ENCODE measurements at regions not wholly inside any gene's neighbourhood (a gene's known extent, or its start where the extent isn't known, plus 50 kb on each side); places are given as distances from the start of the nearest gene placed in this dataset.

DNA sequence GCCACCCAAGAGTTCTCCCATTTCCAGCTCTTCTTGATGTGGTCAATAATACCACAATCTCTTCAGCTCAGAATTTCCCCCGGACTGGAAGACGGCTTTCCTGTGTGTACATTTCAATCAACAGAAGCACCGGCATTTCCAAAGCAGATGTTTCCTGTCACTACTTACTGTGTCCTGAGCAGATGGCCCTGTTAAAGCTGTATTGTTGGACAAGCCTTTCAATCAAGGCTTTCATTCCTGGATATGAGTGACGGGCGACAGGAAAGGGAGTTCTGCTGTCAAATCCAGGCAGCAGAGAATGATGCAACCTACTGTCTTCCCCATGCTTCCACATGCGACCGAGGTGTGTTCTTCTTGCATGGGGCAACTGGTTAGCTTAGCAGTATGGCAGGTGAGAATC, 76.4 kb upstream of the CCDC60 start:
- no peak for DNase-seq (ENCODE audit: low spot score)
- Histone ChIP-seq H3K4me3 (ENCODE audit: low read depth in 1 of 3, low read length in 3 of 3) (no peak overlapping the region), H3K4me1 (ENCODE audit: control insufficient read depth in 4 of 4, insufficient read depth in 4 of 4, low read length in 3 of 4) (no peaks in the 10 kb centered on the region), H3K9ac (ENCODE audit: low read depth in 1 of 2, low read length in 2 of 2) (no peak overlapping the region), H3K9me3 (ENCODE audit: control insufficient read depth in 4 of 4, low read length in 3 of 4) (peaks cover 0 to 4% (median 1%) of the 10 kb centered on the region in 4 donors), H3K27me3 (ENCODE audit: control insufficient read depth in 4 of 4, insufficient read depth in 4 of 4, low read length in 3 of 4) (no peaks in the 10 kb centered on the region), H3K36me3 (ENCODE audit: control insufficient read depth in 4 of 4, insufficient read depth in 3 of 4, low read depth in 1 of 4, low read length in 3 of 4) (no peaks in the 10 kb centered on the region), H3K27ac (ENCODE audit: low read depth in 1 of 2, low read length in 2 of 2) (no peak overlapping the region)
- 49% methylated on average over 7 of the region's 7 CpGs for WGBS
- TF ChIP-seq, protein P1, sequence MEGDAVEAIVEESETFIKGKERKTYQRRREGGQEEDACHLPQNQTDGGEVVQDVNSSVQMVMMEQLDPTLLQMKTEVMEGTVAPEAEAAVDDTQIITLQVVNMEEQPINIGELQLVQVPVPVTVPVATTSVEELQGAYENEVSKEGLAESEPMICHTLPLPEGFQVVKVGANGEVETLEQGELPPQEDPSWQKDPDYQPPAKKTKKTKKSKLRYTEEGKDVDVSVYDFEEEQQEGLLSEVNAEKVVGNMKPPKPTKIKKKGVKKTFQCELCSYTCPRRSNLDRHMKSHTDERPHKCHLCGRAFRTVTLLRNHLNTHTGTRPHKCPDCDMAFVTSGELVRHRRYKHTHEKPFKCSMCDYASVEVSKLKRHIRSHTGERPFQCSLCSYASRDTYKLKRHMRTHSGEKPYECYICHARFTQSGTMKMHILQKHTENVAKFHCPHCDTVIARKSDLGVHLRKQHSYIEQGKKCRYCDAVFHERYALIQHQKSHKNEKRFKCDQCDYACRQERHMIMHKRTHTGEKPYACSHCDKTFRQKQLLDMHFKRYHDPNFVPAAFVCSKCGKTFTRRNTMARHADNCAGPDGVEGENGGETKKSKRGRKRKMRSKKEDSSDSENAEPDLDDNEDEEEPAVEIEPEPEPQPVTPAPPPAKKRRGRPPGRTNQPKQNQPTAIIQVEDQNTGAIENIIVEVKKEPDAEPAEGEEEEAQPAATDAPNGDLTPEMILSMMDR (IDR thresholded peaks at IDR 0.05; ENCODE audit: low read depth, low read length, missing input control): no peak
- TF ChIP-seq SP1 (IDR thresholded peaks at IDR 0.05) (no peak), GABPA (IDR thresholded peaks at IDR 0.05 in 1 of 2, conservative IDR thresholded peaks at IDR 0.05 in 1 of 2) (no peak), HNF4A (conservative IDR thresholded peaks at IDR 0.05) (no peak), JUND (IDR thresholded peaks at IDR 0.05) (no peak), NR2F2 (IDR thresholded peaks at IDR 0.05) (peak; percentile 23)
- TF ChIP-seq, protein P2, sequence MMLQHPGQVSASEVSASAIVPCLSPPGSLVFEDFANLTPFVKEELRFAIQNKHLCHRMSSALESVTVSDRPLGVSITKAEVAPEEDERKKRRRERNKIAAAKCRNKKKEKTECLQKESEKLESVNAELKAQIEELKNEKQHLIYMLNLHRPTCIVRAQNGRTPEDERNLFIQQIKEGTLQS (IDR thresholded peaks at IDR 0.05): no peak

DNA sequence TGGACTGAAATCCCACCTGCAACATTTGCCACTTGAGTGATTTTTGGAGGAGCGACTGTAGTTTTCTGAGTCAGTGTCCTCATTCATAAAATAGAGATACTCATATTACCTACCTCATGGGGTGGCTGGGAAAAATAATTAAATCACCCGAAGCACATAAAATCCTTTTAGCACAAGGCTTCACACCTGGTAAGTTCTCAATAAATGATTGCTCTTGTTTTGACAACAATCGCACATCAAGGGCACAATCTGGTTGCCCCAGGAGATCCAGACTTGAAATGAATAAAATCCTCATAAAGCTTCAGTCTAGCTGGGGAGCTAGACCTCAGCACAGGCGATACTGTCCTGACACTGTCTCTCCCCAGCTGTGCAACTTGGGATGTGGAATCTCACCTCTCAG, 76.0 kb upstream of the CCDC60 start:
- H3K27ac ChIP-seq (ENCODE audit: low read depth in 1 of 2, low read length in 2 of 2): no peak overlapping the region
- DNase-seq (ENCODE audit: low spot score): no peak
- peaks cover 0 to 4% (median 1%) of the 10 kb centered on the region in 4 donors for H3K9me3 ChIP-seq (ENCODE audit: control insufficient read depth in 4 of 4, low read length in 3 of 4)
- no peaks in the 10 kb centered on the region for H3K36me3 ChIP-seq (ENCODE audit: control insufficient read depth in 4 of 4, insufficient read depth in 3 of 4, low read depth in 1 of 4, low read length in 3 of 4)
- no peak overlapping the region for H3K9ac ChIP-seq (ENCODE audit: low read depth in 1 of 2, low read length in 2 of 2)
- 68% methylated on average over 4 of the region's 4 CpGs for WGBS
- no peaks in the 10 kb centered on the region for H3K4me1 ChIP-seq (ENCODE audit: control insufficient read depth in 4 of 4, insufficient read depth in 4 of 4, low read length in 3 of 4)
- TF ChIP-seq, protein P3, sequence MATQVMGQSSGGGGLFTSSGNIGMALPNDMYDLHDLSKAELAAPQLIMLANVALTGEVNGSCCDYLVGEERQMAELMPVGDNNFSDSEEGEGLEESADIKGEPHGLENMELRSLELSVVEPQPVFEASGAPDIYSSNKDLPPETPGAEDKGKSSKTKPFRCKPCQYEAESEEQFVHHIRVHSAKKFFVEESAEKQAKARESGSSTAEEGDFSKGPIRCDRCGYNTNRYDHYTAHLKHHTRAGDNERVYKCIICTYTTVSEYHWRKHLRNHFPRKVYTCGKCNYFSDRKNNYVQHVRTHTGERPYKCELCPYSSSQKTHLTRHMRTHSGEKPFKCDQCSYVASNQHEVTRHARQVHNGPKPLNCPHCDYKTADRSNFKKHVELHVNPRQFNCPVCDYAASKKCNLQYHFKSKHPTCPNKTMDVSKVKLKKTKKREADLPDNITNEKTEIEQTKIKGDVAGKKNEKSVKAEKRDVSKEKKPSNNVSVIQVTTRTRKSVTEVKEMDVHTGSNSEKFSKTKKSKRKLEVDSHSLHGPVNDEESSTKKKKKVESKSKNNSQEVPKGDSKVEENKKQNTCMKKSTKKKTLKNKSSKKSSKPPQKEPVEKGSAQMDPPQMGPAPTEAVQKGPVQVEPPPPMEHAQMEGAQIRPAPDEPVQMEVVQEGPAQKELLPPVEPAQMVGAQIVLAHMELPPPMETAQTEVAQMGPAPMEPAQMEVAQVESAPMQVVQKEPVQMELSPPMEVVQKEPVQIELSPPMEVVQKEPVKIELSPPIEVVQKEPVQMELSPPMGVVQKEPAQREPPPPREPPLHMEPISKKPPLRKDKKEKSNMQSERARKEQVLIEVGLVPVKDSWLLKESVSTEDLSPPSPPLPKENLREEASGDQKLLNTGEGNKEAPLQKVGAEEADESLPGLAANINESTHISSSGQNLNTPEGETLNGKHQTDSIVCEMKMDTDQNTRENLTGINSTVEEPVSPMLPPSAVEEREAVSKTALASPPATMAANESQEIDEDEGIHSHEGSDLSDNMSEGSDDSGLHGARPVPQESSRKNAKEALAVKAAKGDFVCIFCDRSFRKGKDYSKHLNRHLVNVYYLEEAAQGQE (IDR thresholded peaks at IDR 0.05): no peak
- no peaks in the 10 kb centered on the region for H3K27me3 ChIP-seq (ENCODE audit: control insufficient read depth in 4 of 4, insufficient read depth in 4 of 4, low read length in 3 of 4)
- no peak overlapping the region for H3K4me3 ChIP-seq (ENCODE audit: low read depth in 1 of 3, low read length in 3 of 3)

DNA sequence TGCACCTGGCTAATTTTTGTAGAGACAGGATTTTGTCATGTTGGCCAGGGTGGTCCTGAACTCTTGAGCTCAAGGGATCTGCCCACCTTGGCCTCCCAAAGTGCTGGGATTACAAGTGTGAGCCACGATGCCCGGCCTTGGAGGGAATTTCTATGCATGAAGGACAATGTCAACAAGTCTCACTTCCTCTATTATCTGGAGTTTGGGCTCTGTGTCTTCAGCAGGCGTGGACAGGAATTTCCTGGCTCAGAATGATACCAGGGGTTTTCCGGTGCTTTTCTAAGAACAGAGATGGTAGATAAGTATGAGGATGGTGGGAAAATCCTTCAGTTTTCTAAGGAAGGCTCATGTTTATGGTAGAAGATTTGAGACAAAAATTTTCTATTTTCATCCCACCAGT, 75.0 kb upstream of the CCDC60 start:
- no peaks in the 10 kb centered on the region for H3K36me3 ChIP-seq (ENCODE audit: control insufficient read depth in 4 of 4, insufficient read depth in 3 of 4, low read depth in 1 of 4, low read length in 3 of 4)
- H3K27me3 ChIP-seq (ENCODE audit: control insufficient read depth in 4 of 4, insufficient read depth in 4 of 4, low read length in 3 of 4): no peaks in the 10 kb centered on the region
- H3K4me3 ChIP-seq (ENCODE audit: low read depth in 1 of 3, low read length in 3 of 3): no peak overlapping the region
- no peak for DNase-seq (ENCODE audit: low spot score)
- H3K27ac ChIP-seq (ENCODE audit: low read depth in 1 of 2, low read length in 2 of 2): no peak overlapping the region
- H3K9ac ChIP-seq (ENCODE audit: low read depth in 1 of 2, low read length in 2 of 2): no peak overlapping the region
- WGBS: 31% methylated on average over 4 of the region's 4 CpGs
- peaks cover 0 to 4% (median 1%) of the 10 kb centered on the region in 4 donors for H3K9me3 ChIP-seq (ENCODE audit: control insufficient read depth in 4 of 4, low read length in 3 of 4)
- no peaks in the 10 kb centered on the region for H3K4me1 ChIP-seq (ENCODE audit: control insufficient read depth in 4 of 4, insufficient read depth in 4 of 4, low read length in 3 of 4)
- TF ChIP-seq, protein P2 (IDR thresholded peaks at IDR 0.05): no peak
- TF ChIP-seq YY1 (IDR thresholded peaks at IDR 0.05): no peak
- no peak for TF ChIP-seq NR2F2 (IDR thresholded peaks at IDR 0.05)
- TF ChIP-seq JUND (IDR thresholded peaks at IDR 0.05): no peak
- TF ChIP-seq, protein P3 (IDR thresholded peaks at IDR 0.05): no peak
- TF ChIP-seq, protein P1 (IDR thresholded peaks at IDR 0.05; ENCODE audit: low read depth, low read length, missing input control): no peak
- TF ChIP-seq RXRA (IDR thresholded peaks at IDR 0.05): no peak
- TF ChIP-seq GABPA (IDR thresholded peaks at IDR 0.05 in 1 of 2, conservative IDR thresholded peaks at IDR 0.05 in 1 of 2): no peak
- no peak for TF ChIP-seq FOXA1 (IDR thresholded peaks at IDR 0.05)
- TF ChIP-seq, protein P4, sequence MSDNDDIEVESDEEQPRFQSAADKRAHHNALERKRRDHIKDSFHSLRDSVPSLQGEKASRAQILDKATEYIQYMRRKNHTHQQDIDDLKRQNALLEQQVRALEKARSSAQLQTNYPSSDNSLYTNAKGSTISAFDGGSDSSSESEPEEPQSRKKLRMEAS (IDR thresholded peaks at IDR 0.05): no peak
- TF ChIP-seq SP1 (IDR thresholded peaks at IDR 0.05): no peak
- TF ChIP-seq HNF4G (IDR thresholded peaks at IDR 0.05): no peak
- TF ChIP-seq HNF4A (conservative IDR thresholded peaks at IDR 0.05): no peak
- no peak for TF ChIP-seq FOXA2 (IDR thresholded peaks at IDR 0.05)
- TF ChIP-seq TAF1 (conservative IDR thresholded peaks at IDR 0.05): no peak
